Activated CD4-positive, alpha-beta T cell treated with anti-CD3 and anti-CD28 coated beads, Interleukin-10, Interleukin-2, amounts not matched to agents 100 ng/mL and 50 ng/mL, durations not matched to agents 16 hours and 8 hours (primary cell): ENCODE measurements at regions not wholly inside any gene's neighbourhood (a gene's known extent, or its start where the extent isn't known, plus 50 kb on each side); places are given as distances from the start of the nearest gene placed in this dataset.

Experiments
- DNase-seq: peaks from one replicate; pipeline ENCODE4 v3.0.0-alpha.2; 2020

DNA sequence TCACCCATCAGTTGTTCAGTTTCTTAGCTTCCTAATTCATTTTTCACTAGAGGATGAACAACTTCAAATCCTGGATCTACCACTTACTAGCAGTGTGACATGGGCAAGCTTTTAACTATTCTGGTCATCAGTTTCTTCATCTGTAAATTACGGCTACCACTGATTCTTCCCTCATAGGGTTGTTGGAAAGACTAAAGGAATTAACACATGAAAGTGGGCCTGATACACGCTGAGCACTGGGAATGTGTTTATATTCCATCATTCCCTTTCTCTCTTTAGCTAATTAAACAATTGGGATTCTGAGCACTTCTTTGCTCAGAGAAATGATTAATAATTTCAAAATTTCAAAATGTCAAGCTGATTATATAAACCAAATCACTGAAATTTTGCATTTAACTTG is 862.3 kb upstream of the GCFC2 start:
- no peak for DNase-seq

DNA sequence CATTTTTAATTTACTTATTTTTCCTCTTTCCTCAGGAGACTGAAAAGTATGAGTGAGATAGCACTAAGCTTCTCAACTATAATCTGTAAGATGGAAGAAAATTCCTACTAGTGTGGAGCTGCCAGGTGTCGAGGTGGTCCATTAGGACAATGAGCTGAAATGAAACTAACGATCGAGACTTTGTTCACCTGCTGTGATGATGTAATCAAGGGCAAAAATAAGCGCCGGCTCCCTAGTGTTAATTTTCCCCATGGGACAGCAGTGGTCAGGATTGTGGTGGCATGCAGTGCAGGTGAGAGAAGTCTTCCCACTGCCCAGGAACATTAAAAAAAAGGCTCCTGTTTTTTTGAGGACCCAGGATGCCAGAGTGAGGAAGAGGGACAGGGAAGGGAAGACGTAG is 859.1 kb upstream of the GCFC2 start:
- no peak for DNase-seq

GRCh38 chr2:76567478-76567877 is 856.8 kb upstream of the GCFC2 start:
- no peak for DNase-seq

DNA sequence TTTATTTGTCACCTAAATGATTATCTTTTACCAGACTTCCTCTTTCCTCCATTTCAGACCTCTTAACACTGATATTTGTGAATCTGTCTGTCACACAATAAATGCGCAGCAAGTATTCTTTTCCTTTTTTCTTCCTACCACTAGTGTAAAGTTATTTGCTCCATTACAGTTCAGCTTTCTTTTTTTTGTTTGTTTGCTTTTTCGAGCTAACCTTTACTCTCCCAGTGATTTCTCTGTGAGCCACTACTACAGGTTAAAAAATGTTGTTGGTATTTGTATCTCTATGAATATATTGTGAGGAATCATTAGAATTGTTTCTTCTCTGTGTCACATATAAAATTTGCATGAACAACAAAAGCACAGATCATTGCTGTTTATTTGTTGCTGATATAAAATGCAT is 854.0 kb upstream of the GCFC2 start:
- no peak for DNase-seq

- no peak for DNase-seq
Measured at GRCh38 chr2:76563730-76564129, 853.0 kb upstream of the GCFC2 start.

- no peak for DNase-seq
Measured at GRCh38 chr2:76558157-76558556, 847.4 kb upstream of the GCFC2 start.

DNA sequence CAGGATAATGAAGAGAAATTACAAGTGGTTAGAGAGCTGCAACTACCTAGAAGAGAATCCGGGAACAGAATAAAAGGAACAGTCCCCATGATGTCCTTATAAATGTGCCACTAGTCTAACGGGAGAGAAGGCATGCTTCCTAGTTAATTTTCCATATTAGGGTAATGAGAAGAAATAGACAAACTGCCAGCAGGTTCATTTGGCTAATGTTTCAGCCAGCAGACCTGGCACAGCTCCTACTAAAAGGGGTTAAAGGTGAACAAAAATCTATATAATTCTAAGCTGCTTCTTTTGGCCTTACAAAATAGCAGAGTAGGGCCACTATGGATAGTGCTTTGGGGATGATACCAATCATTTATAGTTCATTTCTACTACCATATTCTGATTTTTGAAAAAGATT is 845.3 kb upstream of the GCFC2 start:
- no peak for DNase-seq

DNA sequence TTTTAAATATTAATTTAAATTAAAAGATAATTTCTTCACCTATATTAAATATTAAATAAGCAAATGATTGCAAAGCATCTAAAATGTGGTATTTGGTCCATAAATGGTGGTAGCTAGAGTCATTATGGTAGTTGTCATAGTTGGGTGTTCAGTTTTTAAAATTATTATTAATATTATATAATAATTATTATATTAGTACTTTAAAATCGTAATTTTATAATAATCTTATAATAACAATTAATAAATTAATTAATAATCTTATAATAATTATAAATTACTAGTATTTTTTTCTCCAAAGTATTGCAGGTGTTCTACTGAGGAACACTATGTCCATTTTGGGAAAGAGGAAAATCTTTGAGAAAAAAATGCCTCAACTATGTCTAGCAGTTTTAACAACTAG is 835.5 kb upstream of the GCFC2 start:
- DNase-seq = no peak

- DNase-seq = no peak
Measured at GRCh38 chr2:76544901-76545300, 834.2 kb upstream of the GCFC2 start.

GRCh38 chr2:76517574-76517909 is 806.8 kb upstream of the GCFC2 start:
- DNase-seq = no peak

- DNase-seq = no peak
Measured at GRCh38 chr2:76516861-76517573, 806.3 kb upstream of the GCFC2 start.

DNA sequence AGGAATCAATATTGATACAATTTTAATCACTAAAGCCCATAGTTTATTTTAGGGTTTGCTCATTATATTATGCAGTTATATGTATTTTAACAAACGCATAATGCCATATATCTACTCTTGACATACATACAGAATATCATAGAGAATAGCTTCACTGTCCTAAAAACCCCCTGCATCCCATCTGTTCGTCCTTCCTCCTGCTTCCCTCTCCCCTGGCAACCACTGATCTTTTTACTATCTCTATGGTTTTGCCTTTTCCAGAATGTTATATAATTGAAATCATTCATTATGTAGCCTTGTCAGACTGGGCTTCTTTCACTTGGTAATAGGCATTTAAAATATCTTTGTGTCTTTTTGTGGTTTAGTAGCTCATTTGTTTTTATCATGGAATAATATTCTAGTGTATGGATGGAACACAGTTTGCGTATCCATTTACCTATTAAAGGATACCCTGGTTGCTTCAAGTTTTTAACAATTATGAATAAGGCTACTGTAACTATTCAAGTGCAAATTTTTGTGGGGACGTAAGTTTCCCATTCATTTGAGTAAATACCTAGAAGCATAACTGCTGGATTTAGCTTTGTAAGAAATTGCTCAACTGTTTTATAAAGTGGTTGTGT is 801.6 kb upstream of the GCFC2 start:
- no peak for DNase-seq

DNA sequence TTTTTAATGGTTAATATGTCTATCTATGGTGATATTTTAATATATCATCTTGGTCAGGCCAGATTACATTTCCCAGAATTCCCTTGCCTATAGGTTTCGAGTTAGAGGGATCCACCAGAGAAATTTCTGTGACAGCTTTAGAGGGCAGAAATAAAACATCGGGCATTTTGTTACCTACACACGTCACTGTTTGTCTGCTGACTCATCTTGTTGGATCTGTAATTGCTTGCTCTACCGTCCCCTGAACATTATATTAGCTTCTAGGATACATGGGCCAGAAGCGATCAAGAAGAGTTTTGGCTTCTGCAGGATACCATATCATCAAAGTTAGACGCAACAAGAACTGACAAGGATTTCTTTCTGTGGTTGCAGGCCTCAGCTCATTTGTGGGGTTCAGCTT is 795.8 kb upstream of the GCFC2 start:
- no peak for DNase-seq

DNA sequence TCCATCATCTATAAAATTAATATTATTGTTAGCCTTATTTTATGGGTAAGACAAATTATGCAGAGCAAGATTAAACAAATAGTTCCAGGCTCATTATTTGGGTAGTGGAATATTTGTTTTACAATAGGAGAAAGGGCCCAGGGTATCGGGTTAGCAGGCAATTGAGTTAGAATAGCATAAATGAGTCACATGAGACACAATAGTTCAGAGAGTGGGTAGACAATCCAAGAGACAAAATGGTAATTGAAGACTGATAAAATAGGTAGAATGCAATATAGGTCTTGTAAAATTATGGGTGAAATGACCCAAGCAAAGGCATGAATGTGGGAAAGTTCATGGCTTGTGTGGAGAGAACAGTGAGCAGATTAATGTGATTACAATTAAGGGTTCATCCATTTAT is 790.9 kb upstream of the GCFC2 start:
- DNase-seq = no peak

DNA sequence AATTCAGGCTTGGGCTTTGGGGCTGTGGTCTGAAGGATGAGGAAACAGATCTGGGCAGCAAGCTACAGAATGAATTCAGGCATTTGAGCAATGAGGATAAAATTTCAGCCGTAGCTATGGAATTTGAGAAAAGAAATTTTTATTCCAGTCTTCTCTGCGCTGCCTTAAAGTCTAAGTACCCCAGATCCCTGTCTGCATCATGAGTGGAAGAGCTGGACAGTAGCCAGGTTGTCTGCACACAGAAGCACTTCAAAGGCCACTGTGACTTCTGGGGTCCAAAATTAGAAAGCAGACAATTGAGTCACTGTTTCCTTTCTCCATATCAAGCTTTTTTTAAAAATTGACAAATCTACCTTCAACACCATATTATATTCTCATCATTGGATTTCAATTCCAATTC is 787.6 kb upstream of the GCFC2 start:
- no peak for DNase-seq

DNA sequence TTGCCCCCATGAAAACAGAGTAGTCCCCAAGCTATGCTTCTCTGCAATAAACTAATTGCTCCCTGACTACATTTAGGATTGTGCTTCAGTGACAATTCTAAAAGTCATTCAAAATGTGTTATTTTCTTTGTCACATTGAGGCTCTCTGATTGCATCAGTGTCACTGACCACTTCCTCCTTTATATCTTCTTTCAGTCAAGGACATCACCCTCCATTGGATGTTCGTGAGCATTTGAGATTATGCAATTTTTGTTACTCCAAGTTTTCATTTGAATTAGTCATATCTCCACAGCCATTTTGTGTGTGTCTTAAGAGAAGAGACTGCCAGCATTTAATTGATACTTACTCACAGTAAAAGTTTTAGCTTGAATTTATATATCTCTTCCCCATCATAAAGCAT is 780.8 kb upstream of the GCFC2 start:
- DNase-seq = no peak

DNA sequence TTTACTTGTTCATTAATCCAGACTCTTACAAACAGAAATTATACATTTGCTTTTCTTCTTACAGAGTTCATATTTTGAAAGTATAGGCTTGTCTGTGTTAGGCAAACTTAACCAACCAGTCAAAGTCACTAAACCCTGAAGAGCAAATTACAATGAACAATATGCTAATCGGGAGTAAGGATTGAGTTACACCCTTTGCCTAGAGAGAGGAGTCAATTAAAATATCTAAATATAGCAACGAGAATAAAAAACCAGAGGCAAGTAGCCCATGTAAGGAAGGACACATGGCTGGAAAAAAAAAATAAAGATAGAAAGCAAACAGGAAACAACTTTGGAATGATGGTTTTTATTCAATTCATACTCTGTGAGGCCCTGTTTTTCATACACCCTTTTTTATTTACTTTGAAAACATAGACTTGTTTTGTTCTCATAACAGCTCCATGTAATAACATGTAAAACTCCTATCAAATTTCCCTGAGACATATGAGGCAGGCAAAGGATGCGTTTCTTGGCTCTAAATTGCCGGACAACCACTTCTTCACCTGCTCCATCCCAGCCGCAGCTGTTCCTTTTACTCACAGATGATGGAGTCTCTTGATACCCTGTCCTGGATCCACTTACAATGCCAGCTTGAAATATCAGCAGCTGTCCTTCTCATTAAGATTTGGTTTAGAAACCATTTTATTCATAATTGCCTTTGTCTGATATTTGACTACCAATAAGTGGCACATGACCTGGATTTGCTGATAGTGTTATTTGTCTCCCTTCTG is 767.7 kb upstream of the GCFC2 start:
- DNase-seq = no peak

DNA sequence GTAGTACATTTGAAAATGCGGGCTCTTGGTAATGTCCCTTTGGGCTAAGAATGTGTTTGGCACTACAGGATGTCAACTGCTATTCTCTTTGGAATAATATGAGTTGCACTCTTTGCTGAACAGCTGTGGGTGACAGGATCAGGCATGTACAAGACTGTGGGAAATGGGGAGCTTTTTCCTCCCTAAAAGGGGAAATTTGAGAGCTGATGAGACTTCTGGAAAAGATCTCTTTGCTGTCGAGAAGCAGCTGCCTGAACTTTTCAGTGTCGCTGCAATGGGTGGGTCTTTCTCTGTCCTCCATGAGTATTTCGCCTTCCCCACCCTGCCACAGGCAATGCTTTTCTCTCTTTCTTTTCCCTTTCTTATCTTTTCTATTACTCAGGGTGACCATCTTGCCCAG is 762.2 kb upstream of the GCFC2 start:
- DNase-seq = no peak

GRCh38 chr2:76469066-76469465 is 758.4 kb upstream of the GCFC2 start:
- no peak for DNase-seq

DNA sequence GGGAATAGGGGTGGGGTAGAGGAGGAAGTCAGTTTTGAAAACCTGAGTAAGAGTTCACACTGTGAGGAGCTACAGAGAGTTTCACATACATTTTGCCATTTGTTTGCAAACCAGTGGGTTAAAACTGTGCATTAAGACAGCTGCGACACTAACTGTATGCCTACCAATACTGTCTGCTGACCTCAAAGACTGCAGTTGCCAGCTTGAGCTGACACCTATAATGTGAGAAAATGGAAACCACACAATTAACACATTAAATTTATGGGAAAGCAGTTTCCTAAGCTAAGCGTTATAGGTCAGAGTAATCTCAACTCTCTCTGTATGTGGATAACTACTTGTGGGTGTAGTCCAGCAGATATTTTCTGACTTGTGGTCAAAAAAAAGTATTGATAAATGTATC is 756.6 kb upstream of the GCFC2 start:
- DNase-seq = no peak

DNA sequence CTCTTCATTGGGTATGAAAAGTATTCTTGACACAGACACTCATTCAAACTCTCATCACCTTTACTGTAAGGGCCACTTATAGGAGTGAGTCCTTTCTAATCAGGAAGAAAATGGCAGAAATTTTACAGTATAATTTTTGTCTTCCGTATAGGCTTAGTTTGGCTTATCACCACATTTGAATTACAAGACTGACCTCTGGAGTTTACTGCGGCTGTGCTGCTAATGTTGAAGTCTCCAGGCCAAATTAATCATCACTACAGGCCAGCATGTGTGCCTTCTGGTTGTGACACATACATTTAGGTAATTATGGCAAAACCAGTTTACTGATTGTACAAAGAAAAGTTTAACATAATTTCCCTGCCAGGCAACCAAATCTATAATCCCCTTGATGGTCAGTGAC is 753.6 kb upstream of the GCFC2 start:
- no peak for DNase-seq

GRCh38 chr2:76461431-76461830 is 750.7 kb upstream of the GCFC2 start:
- DNase-seq = no peak

DNA sequence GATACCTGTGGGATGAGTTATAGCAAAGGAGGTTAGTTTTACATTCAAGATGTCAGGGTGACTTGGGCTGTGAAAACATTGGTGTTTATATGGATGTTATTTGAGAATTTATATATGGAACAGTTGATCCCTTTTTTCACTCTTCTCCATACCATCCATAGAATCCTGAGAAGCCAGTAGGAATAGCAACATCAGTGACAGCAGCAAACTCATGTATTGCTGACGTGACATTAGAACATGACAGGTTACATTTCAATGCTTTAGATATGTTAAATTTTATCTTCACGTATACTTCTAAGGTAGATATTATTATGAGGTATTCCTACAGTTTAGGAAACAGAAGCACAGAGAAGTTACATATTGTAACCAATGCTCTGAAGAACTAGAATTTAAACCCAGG is 745.2 kb upstream of the GCFC2 start:
- no peak for DNase-seq

GRCh38 chr2:76450024-76450475 is 739.3 kb upstream of the GCFC2 start:
- DNase-seq = no peak
